Rectal smooth muscle tissue (tissue), 1 donor: ENCODE measurements at regions not wholly inside any gene's neighbourhood (a gene's known extent, or its start where the extent isn't known, plus 50 kb on each side); places are given as distances from the start of the nearest gene placed in this dataset.

Source experiments
- H3K27ac ChIP-seq: one replicate; pipeline ENCODE4 v1.7.0; 2013; ENCODE audit warnings: low read depth, low read length, inconsistent platforms
- H3K27me3 ChIP-seq: one replicate; pipeline ENCODE4 v1.7.0; 2013; ENCODE audit warnings: low read length; ENCODE audit not compliant: control insufficient read depth, insufficient read depth
- H3K36me3 ChIP-seq: one replicate; pipeline ENCODE4 v1.7.0; 2013; ENCODE audit warnings: low read length; ENCODE audit not compliant: control insufficient read depth, insufficient read depth
- H3K4me1 ChIP-seq: one replicate; pipeline ENCODE4 v1.7.0; 2013; ENCODE audit warnings: low read length; ENCODE audit not compliant: control insufficient read depth, insufficient read depth
- H3K4me3 ChIP-seq: one replicate; pipeline ENCODE4 v1.7.0; 2013; ENCODE audit warnings: low read length
- H3K9ac ChIP-seq: one replicate; pipeline ENCODE4 v1.7.0; 2013; ENCODE audit warnings: low read length

GRCh38 chr13:86937316-86937715 lies 733.9 kb upstream of the SLITRK5 start:
- Histone ChIP-seq H3K27ac (no peak overlapping the region), H3K4me3 (no peak overlapping the region), H3K9ac (no peak overlapping the region), H3K27me3 (no peaks in the 10 kb centered on the region), H3K36me3 (no peaks in the 10 kb centered on the region), H3K4me1 (no peaks in the 10 kb centered on the region)

GRCh38 chr13:86945584-86945983 lies 725.6 kb upstream of the SLITRK5 start:
- Histone ChIP-seq H3K9ac (no peak overlapping the region), H3K4me1 (no peaks in the 10 kb centered on the region), H3K4me3 (no peak overlapping the region), H3K36me3 (no peaks in the 10 kb centered on the region), H3K27ac (no peak overlapping the region), H3K27me3 (no peaks in the 10 kb centered on the region)

GRCh38 chr13:86946734-86947133 lies 724.4 kb upstream of the SLITRK5 start:
- Histone ChIP-seq H3K36me3 (no peaks in the 10 kb centered on the region), H3K27me3 (no peaks in the 10 kb centered on the region), H3K4me3 (no peak overlapping the region), H3K4me1 (no peaks in the 10 kb centered on the region), H3K9ac (no peak overlapping the region), H3K27ac (no peak overlapping the region)

GRCh38 chr13:86954341-86954740 lies 716.8 kb upstream of the SLITRK5 start:
- Histone ChIP-seq H3K27me3 (no peaks in the 10 kb centered on the region), H3K4me3 (no peak overlapping the region), H3K4me1 (no peaks in the 10 kb centered on the region), H3K36me3 (no peaks in the 10 kb centered on the region), H3K9ac (no peak overlapping the region), H3K27ac (no peak overlapping the region)

- H3K36me3 ChIP-seq, result no peaks in the 10 kb centered on the region
- H3K27me3 ChIP-seq, result no peaks in the 10 kb centered on the region
- no peak overlapping the region for H3K27ac ChIP-seq
- H3K9ac ChIP-seq, result no peak overlapping the region
- H3K4me1 ChIP-seq, result no peaks in the 10 kb centered on the region
- H3K4me3 ChIP-seq, result no peak overlapping the region
Observed at GRCh38 chr13:86960876-86961275, 710.3 kb upstream of the SLITRK5 start.

GRCh38 chr13:86974251-86974994 lies 696.7 kb upstream of the SLITRK5 start:
- Histone ChIP-seq H3K36me3 (no peaks in the 10 kb centered on the region), H3K4me1 (no peaks in the 10 kb centered on the region), H3K9ac (no peak overlapping the region), H3K27ac (no peak overlapping the region), H3K27me3 (no peaks in the 10 kb centered on the region), H3K4me3 (no peak overlapping the region)

- no peaks in the 10 kb centered on the region for H3K4me1 ChIP-seq
- no peak overlapping the region for H3K9ac ChIP-seq
- no peaks in the 10 kb centered on the region for H3K27me3 ChIP-seq
- no peak overlapping the region for H3K27ac ChIP-seq
- H3K36me3 ChIP-seq, result no peaks in the 10 kb centered on the region
- H3K4me3 ChIP-seq, result no peak overlapping the region
Observed at GRCh38 chr13:86974995-86975328, 696.2 kb upstream of the SLITRK5 start.

GRCh38 chr13:86976521-86977324 lies 694.4 kb upstream of the SLITRK5 start:
- no peaks in the 10 kb centered on the region for H3K27me3 ChIP-seq
- H3K4me3 ChIP-seq, result no peak overlapping the region
- no peak overlapping the region for H3K9ac ChIP-seq
- no peak overlapping the region for H3K27ac ChIP-seq
- no peaks in the 10 kb centered on the region for H3K36me3 ChIP-seq
- H3K4me1 ChIP-seq, result no peaks in the 10 kb centered on the region

- Histone ChIP-seq H3K27ac (no peak overlapping the region), H3K27me3 (no peaks in the 10 kb centered on the region), H3K36me3 (no peaks in the 10 kb centered on the region), H3K9ac (no peak overlapping the region), H3K4me3 (no peak overlapping the region), H3K4me1 (no peaks in the 10 kb centered on the region)
Observed at GRCh38 chr13:86986448-86986847, 684.7 kb upstream of the SLITRK5 start.

- Histone ChIP-seq H3K4me1 (no peaks in the 10 kb centered on the region), H3K9ac (no peak overlapping the region), H3K4me3 (no peak overlapping the region), H3K36me3 (no peaks in the 10 kb centered on the region), H3K27me3 (no peaks in the 10 kb centered on the region), H3K27ac (no peak overlapping the region)
Observed at GRCh38 chr13:86992251-86992650, 678.9 kb upstream of the SLITRK5 start.

- no peak overlapping the region for H3K27ac ChIP-seq
- H3K4me1 ChIP-seq, result no peaks in the 10 kb centered on the region
- no peaks in the 10 kb centered on the region for H3K27me3 ChIP-seq
- no peaks in the 10 kb centered on the region for H3K36me3 ChIP-seq
- H3K4me3 ChIP-seq, result no peak overlapping the region
- H3K9ac ChIP-seq, result no peak overlapping the region
Observed at GRCh38 chr13:87003265-87003664, 667.9 kb upstream of the SLITRK5 start.

- no peaks in the 10 kb centered on the region for H3K27me3 ChIP-seq
- H3K36me3 ChIP-seq, result no peaks in the 10 kb centered on the region
- no peak overlapping the region for H3K9ac ChIP-seq
- no peaks in the 10 kb centered on the region for H3K4me1 ChIP-seq
- H3K4me3 ChIP-seq, result no peak overlapping the region
- H3K27ac ChIP-seq, result no peak overlapping the region
Observed at GRCh38 chr13:87005511-87005910, 665.7 kb upstream of the SLITRK5 start.

- Histone ChIP-seq H3K9ac (no peak overlapping the region), H3K27me3 (no peaks in the 10 kb centered on the region), H3K27ac (no peak overlapping the region), H3K4me3 (no peak overlapping the region), H3K36me3 (no peaks in the 10 kb centered on the region), H3K4me1 (no peaks in the 10 kb centered on the region)
Observed at GRCh38 chr13:87035526-87035925, 635.6 kb upstream of the SLITRK5 start.
